Neutrophil (primary cell): ENCODE measurements at regions not wholly inside any gene's neighbourhood (a gene's known extent, or its start where the extent isn't known, plus 50 kb on each side); places are given as distances from the start of the nearest gene placed in this dataset.
"Not testable (repeated sequence)": the region's sequence is repeated elsewhere in the genome, so short reads cannot be mapped to it uniquely, and the experiment has no call there.

ENCODE experiments used
- H3K27ac ChIP-seq: fragments of 200-600 bp; sonication (generic); 2 replicates; pipeline ENCODE4 v1.5.1; 2016; ENCODE audit warnings: mild to moderate bottlenecking, moderate library complexity
- H3K27me3 ChIP-seq: fragments of 200-600 bp; sonication (generic); 2 replicates; pipeline ENCODE4 v1.6.0; 2016; ENCODE audit warnings: mild to moderate bottlenecking
- H3K36me3 ChIP-seq: fragments of 200-600 bp; sonication (generic); 2 replicates; pipeline ENCODE4 v1.5.1; 2017
- H3K4me1 ChIP-seq, 2 experiments: fragments of 200-600 bp in 1 of 2; sonication (generic) in 1 of 2; 1 replicate in 1 of 2; 2 replicates in 1 of 2; pipeline versions ENCODE4 v1.5.1 to v1.6.1; 2013 to 2016; ENCODE audit warnings: low read depth in 1 of 2, low read length in 1 of 2, mild to moderate bottlenecking in 1 of 2, moderate library complexity in 1 of 2; ENCODE audit not compliant: control insufficient read depth in 1 of 2, insufficient read depth in 1 of 2
- H3K4me3 ChIP-seq, 2 experiments: fragments of 200-600 bp in 1 of 2; sonication (generic) in 1 of 2; 1 replicate in 1 of 2; 2 replicates in 1 of 2; pipeline ENCODE4 v1.5.1; 2013 to 2016; ENCODE audit warnings: low read depth in 1 of 2, low read length in 1 of 2, mild to moderate bottlenecking in 1 of 2, moderate library complexity in 1 of 2
- H3K9me3 ChIP-seq: fragments of 200-600 bp; sonication (generic); 2 replicates; pipeline ENCODE4 v1.5.1; 2016
- TF ChIP-seq, protein P1 (sequence below): fragments of 200-600 bp; sonication (generic); IDR thresholded peaks from 2 replicates; pipeline ENCODE4 v1.5.1; 2016; ENCODE audit warnings: antibody characterized with exemption

DNA sequence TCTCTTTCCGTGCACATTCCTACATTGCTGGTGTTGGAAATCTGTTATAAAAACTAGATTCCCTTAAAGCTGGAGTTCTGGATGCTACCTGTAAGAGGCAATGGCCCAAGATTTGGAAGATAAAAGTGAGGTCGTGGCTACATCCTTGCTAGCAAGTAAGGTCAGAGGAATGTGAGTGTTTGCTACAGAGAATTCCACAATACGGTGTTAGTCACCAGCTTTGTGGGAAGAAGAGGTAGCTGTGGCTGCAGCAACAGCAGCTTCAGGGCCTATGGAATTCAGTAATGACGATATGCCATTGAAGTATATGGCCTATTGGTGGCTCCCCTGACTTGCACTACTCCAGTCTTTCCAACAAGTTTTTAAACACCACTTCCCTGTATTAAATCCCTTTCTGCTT is 227.7 kb upstream of the TMEM260 start:
- no peaks in the 10 kb centered on the region for H3K36me3 ChIP-seq
- no peaks in the 10 kb centered on the region for H3K4me1 ChIP-seq
- no peak overlapping the region for H3K27ac ChIP-seq
- H3K27me3 ChIP-seq, result no peaks in the 10 kb centered on the region
- H3K9me3 ChIP-seq, result no peaks in the 10 kb centered on the region
- TF ChIP-seq, protein P1, sequence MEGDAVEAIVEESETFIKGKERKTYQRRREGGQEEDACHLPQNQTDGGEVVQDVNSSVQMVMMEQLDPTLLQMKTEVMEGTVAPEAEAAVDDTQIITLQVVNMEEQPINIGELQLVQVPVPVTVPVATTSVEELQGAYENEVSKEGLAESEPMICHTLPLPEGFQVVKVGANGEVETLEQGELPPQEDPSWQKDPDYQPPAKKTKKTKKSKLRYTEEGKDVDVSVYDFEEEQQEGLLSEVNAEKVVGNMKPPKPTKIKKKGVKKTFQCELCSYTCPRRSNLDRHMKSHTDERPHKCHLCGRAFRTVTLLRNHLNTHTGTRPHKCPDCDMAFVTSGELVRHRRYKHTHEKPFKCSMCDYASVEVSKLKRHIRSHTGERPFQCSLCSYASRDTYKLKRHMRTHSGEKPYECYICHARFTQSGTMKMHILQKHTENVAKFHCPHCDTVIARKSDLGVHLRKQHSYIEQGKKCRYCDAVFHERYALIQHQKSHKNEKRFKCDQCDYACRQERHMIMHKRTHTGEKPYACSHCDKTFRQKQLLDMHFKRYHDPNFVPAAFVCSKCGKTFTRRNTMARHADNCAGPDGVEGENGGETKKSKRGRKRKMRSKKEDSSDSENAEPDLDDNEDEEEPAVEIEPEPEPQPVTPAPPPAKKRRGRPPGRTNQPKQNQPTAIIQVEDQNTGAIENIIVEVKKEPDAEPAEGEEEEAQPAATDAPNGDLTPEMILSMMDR, result no peak
- no peak overlapping the region for H3K4me3 ChIP-seq

DNA sequence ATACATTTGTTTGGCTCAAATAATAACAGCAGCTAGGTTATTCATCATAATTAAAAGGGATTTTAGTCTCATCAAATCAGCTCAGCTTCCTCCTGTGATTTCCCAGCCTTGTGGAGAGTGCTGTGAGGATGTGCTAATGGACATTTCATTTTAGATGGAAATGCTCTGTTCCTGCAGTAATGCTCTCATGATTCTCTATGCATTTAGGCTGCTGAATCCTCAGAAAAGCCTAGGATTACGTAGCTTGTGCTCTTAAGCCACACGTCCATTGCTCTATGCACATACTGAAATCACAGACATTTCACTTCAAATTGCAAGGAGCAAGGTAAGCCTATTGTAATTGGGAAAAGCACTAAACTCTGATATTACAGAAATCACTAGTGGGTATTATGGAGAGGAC is 226.6 kb upstream of the TMEM260 start:
- Histone ChIP-seq H3K27ac (no peak overlapping the region), H3K4me3 (no peak overlapping the region), H3K27me3 (no peaks in the 10 kb centered on the region), H3K4me1 (no peaks in the 10 kb centered on the region), H3K36me3 (no peaks in the 10 kb centered on the region), H3K9me3 (no peaks in the 10 kb centered on the region)
- TF ChIP-seq, protein P1, result no peak

- Histone ChIP-seq H3K27me3 (no peaks in the 10 kb centered on the region), H3K4me1 (no peaks in the 10 kb centered on the region), H3K9me3 (no peaks in the 10 kb centered on the region), H3K4me3 (no peak overlapping the region), H3K36me3 (no peaks in the 10 kb centered on the region), H3K27ac (no peak overlapping the region)
- TF ChIP-seq, protein P1, result no peak
Measured at GRCh38 chr14:56357428-56357827, 222.2 kb upstream of the TMEM260 start.

- Histone ChIP-seq H3K4me1 (no peaks in the 10 kb centered on the region), H3K36me3 (no peaks in the 10 kb centered on the region), H3K27ac (no peak overlapping the region), H3K9me3 (no peaks in the 10 kb centered on the region), H3K27me3 (no peaks in the 10 kb centered on the region), H3K4me3 (no peak overlapping the region)
- TF ChIP-seq, protein P1, result no peak
Measured at GRCh38 chr14:56358275-56358674, 221.3 kb upstream of the TMEM260 start.

GRCh38 chr14:56358851-56359614 is 220.6 kb upstream of the TMEM260 start:
- H3K9me3 ChIP-seq, result no peaks in the 10 kb centered on the region
- no peak overlapping the region for H3K4me3 ChIP-seq
- TF ChIP-seq, protein P1, result no peak
- no peaks in the 10 kb centered on the region for H3K27me3 ChIP-seq
- no peaks in the 10 kb centered on the region for H3K4me1 ChIP-seq
- no peaks in the 10 kb centered on the region for H3K36me3 ChIP-seq
- H3K27ac ChIP-seq, result no peak overlapping the region

DNA sequence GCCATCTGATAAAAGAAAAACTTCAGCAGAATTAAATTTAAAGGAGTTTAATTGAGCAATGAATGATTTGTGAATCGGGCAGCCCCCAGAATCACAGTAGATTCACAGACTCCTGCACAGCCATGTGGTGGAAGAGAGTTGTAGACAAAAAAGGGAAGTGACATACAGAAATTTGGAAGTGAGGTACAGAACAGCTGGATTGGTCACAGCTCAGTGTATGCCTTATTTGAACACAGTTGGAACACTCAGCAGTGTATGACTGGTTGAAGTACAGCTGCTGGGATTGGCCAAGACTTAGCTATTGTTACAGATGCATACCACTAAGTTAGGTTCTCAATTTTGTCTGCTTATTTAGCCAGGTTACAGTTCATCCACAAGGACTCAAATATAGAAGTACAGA is 213.9 kb upstream of the TMEM260 start:
- not testable (repeated sequence) for H3K9me3 ChIP-seq, H3K4me1 ChIP-seq, H3K4me3 ChIP-seq, H3K36me3 ChIP-seq, H3K27ac ChIP-seq, H3K27me3 ChIP-seq
